ENCODE measurements at regions not wholly inside any gene's neighbourhood (a gene's known extent, or its start where the extent isn't known, plus 50 kb on each side); places are given as distances from the start of the nearest gene placed in this dataset.

- TF ChIP-seq EZH2phosphoT487 (IDR thresholded peaks at IDR 0.05; ENCODE audit: insufficient read depth, low read depth) (no peak), EZH2 (IDR thresholded peaks at IDR 0.05; ENCODE audit: insufficient read depth, poor library complexity, severe bottlenecking) (no peak)
These were observed 181.9 kb upstream of the ESRRG start for GRCh38 chr1:216905137-216905536.

All from GM23248 (cell line).